ENCODE measurements at regions not wholly inside any gene's neighbourhood (a gene's known extent, or its start where the extent isn't known, plus 50 kb on each side); places are given as distances from the start of the nearest gene placed in this dataset.
A peak's percentile ranks its signal among the peaks of the same experiment; 100 is the strongest.
"Not testable (repeated sequence)": the region's sequence is repeated elsewhere in the genome, so short reads cannot be mapped to it uniquely, and the experiment has no call there.

DNA sequence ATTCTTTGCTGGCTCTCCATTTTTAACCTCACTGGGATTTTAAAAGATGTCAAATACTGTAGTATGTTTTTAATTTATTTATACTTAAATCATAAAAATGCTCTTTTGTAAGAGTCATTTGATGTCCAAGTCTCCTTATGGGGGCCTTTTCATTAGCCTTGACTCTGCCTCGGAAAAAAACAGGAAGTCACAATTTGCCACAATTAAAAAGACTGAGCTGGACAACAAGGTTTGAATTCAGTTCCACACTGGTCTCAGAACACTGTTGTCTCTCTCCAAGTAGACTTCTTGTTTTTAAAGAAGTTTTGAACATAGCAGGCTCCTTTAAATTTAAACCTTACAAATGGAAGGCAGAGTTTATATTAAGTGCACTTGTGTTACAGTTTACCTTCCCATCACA lies 444.2 kb downstream of the ACTL7B start:
- no peak for DNase-seq (ENCODE audit: low read depth)

DNA sequence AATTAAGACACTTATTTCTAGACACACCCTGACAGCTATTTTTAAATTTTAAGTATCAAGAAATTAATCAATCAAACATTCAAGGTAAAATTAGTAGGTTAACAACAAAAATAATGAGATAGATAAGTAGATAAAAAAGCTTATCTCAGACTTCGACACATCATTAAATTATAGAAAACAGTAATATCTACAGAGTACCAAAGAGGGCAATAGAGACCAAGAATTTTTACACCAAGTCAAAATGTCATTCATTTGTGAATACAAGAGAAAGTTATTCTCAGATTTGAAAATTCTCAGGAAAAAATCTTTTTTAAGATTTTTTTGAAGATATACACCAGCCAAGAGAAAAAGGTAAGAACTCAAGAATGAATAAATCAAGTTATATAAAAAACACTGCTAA lies 445.6 kb downstream of the ACTL7B start:
- DNase-seq (ENCODE audit: low read depth), result no peak

DNA sequence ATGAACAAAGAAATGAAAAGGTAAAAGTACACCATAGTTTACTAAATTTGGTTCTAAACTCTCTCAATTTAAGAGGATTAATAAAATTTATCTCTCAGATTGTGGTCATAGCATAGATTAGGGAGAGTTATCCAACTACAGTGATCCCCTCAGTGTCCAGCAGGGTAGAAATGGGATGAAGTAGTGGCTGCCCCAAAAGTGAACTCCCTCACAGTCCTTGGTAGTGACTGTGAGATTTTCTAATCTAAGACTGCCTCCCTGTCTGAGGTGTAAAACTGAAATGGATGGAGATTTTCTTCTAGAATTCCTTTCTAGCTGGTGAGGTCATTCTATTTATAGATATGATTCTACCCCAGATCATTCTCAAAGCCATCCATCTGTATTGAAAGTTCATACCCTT lies 455.5 kb downstream of the ACTL7B start:
- no peak for DNase-seq (ENCODE audit: low read depth)

DNA sequence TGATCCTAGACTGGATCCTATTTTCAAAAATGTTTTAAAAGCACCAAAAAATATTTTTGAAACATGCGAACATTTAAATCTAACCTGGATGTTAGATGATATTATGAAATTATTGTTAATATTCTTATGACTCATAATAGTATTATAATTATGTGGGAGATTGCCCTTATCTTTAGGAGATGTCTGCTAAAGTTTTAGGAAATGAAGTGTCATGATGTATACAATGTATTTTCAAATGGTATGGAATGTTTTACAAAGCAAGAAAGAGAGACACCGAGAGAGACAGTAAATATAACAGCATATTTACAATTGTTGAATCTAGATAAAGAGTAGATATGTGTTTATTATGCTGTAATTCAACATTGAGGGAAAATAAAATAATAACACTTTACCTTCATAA lies 455.9 kb downstream of the ACTL7B start:
- no peak for DNase-seq (ENCODE audit: low read depth)

GRCh38 chr9:108397286-108397685 lies 458.5 kb downstream of the ACTL7B start:
- no peak for DNase-seq (ENCODE audit: low read depth)

DNA sequence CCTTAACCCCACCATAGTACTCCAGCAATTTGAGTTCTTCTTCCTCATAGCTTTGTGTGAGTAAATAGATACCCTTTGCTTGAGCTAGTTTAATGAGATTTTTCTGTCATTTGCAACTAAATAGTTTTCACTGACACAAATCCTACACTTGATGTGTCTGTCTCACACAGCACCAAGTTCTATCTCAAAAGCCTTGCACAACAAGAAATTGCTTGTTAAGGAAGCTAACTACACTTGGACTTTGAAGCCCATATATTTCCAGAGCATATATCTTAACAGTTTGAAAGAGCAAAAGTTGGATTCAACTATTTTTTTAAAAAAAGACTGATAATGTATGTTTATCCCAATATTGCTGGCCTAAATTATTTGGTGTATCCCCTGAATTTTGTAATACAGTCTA lies 459.2 kb downstream of the ACTL7B start:
- no peak for DNase-seq (ENCODE audit: low read depth)

DNA sequence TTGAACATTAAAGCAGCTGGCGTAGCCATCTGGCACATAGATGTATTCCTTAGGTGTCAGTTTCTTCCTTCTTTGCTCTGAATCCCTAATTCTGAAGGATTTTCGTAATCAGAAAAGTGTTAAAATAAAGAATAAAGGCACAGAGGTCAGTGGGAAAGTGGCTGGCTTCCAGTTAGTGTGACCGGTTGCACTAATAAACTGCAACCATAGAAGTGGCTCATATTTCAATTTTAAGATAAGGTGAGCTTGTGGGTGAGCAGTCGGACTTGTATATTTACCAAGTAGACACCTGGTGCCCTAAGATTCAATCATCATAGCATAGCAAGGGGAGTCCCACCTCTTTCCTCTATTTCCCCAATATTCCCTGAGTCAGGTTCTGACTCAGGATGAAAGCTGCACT lies 459.6 kb downstream of the ACTL7B start:
- no peak for DNase-seq (ENCODE audit: low read depth)

DNA sequence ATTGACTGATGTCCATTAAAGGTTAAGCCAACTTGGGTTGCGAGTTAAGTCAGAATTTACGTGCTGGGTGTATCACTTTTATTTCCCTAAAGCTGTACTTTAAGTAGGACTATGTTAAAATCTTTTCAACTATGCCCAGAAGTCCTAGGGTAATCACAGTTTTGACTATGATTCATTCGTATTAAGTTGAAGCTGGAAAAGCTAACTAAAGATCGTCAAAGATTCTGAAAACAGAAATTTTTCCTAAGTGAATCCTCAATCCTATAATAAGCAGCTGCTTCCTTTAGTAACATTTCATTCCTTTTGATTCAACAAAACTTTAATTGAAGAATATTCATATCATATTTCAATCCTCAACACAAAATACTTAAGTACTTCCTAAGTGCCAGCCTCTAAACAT lies 460.4 kb downstream of the ACTL7B start:
- no peak for DNase-seq (ENCODE audit: low read depth)

DNA sequence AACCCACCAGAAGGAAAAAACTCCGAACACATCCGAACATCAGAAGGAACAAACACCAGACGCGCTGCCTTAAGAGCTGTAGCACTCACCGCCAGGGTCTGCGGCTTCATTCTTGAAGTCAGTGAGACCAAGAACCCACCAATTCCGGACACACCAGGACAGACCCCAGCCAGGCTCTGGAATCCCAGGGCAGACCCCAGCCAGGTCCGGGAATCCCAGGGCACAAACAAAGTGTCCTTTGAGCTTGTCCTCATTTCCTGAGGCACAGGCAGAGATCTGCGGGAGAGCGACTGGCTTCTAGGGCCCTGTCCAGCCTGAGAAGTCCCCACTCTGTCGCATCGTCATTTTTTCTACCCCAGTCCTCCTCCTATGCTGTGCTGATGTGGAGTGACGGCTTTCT lies 461.1 kb downstream of the ACTL7B start:
- DNase-seq (ENCODE audit: low read depth), result no peak

- not testable (repeated sequence) for DNase-seq (ENCODE audit: low read depth)
These were observed 462.2 kb downstream of the ACTL7B start for GRCh38 chr9:108393481-108394001.

DNA sequence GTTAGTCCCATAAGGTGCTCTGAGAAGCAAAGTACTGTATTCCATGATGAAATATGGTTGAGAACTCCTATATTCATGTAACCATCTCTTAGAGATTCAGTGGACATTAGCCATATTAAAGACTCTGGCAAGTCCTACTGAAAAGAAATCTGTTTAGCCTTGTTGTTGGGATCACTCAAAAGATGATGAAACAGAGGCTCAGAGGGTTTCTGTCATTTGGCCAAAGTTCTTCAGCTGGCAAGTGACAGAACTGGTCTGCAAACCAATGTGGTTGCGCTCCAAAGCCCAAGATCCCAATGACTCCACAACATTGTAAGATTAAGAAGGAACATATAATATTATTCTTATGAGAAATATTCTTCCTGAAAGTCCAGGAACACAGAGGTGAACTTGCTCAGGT lies 462.9 kb downstream of the ACTL7B start:
- no peak for DNase-seq (ENCODE audit: low read depth)

DNA sequence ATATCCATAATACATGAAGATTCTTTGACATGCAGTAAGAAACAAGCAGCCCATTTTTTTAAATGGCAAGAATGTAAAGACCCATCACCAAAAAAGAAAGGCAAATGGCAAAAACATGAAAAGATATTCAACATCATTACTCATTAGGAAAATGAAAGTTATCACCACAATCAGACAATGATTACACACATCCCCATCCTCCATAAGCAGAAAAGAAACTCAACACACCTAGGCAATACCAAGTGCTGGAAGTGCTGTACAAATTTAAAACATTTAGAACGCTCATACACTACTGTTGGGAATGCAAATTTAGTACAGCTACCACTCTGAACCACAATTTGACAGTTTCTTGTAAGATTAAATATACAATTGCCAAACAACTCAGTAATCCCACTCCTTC lies 466.7 kb downstream of the ACTL7B start:
- no peak for DNase-seq (ENCODE audit: low read depth)

- peak; percentile 52 for DNase-seq (ENCODE audit: low read depth)
These were observed 468.9 kb downstream of the ACTL7B start for GRCh38 chr9:108386859-108387384.

GRCh38 chr9:108386032-108386431 lies 469.8 kb downstream of the ACTL7B start:
- peak; percentile 27 for DNase-seq (ENCODE audit: low read depth)

- DNase-seq (ENCODE audit: low read depth), result no peak
These were observed 472.0 kb downstream of the ACTL7B start for GRCh38 chr9:108383796-108384195.

DNA sequence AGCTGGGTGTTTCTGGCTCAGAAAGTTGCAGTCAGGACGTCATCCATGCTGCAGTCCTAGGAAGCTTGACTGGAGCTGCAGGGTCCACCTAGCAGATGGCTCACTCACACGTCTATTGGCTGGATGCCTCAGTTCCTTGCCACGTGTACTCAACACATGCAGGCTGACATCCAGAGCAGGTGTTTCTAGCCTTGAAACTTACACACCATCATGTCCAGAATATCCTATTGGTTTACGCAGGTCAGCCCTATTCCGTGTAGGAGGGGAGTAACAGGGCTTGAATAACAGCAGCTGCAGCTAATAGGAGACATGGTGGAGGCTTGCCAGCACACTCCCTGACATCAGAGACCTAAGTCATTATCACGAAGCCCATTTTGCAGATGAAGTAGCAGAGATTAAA lies 473.5 kb downstream of the ACTL7B start:
- no peak for DNase-seq (ENCODE audit: low read depth)

GRCh38 chr9:108377881-108378280 lies 477.9 kb downstream of the ACTL7B start:
- DNase-seq (ENCODE audit: low read depth), result no peak

- DNase-seq (ENCODE audit: low read depth), result no peak
These were observed 478.4 kb downstream of the ACTL7B start for GRCh38 chr9:108377382-108377781.

- DNase-seq (ENCODE audit: low read depth), result no peak
These were observed 479.6 kb downstream of the ACTL7B start for GRCh38 chr9:108376140-108376539.

GRCh38 chr9:108374626-108375025 lies 481.2 kb downstream of the ACTL7B start:
- peak; percentile 76 for DNase-seq (ENCODE audit: low read depth)

- DNase-seq (ENCODE audit: low read depth), result no peak
These were observed 488.6 kb downstream of the ACTL7B start for GRCh38 chr9:108367188-108367587.

GRCh38 chr9:108363311-108363710 lies 492.5 kb downstream of the ACTL7B start:
- DNase-seq (ENCODE audit: low read depth), result no peak

DNA sequence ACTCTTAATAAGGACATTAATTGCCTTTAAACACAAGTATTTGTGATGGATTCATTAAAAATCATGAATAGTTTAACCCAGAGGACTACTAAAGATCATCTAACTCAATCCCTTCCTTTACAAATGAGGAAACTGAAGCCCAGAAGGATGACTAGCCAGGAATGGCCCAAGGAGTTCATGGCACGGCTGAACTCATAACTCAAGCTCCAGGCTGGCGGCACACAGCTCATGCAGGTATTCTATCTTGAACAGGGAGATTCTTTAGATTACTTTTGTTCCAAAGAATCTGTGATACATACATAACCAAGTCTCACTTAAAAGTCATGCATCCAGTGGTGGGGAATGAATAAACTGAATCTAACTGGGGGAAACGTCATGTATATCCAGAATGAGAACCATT lies 495.5 kb downstream of the ACTL7B start:
- no peak for DNase-seq (ENCODE audit: low read depth)

GRCh38 chr9:108356806-108357205 lies 499.0 kb downstream of the ACTL7B start:
- no peak for DNase-seq (ENCODE audit: low read depth)

Measured in RPMI7951 (cell line).